ENCODE measurements at regions not wholly inside any gene's neighbourhood (a gene's known extent, or its start where the extent isn't known, plus 50 kb on each side); places are given as distances from the start of the nearest gene placed in this dataset.

- Histone ChIP-seq H3K4me3 (no peak overlapping the region), H3K27ac (peak overlapping the region in 3 of 8 donors; percentile 9 to 39 (median 32)), H3K4me1 (no peaks in the 10 kb centered on the region), H3K9me3 (no peaks in the 10 kb centered on the region), H3K27me3 (replicated peaks in 1 of 7) (peaks cover 0 to 15% (median 0%) of the 10 kb centered on the region in 7 donors), H3K36me3 (no peaks in the 10 kb centered on the region)
- TF ChIP-seq CTCF (IDR thresholded peaks at IDR 0.05 in 8 of 11, conservative IDR thresholded peaks at IDR 0.05 in 3 of 11) (no peak), POLR2A (IDR thresholded peaks at IDR 0.05) (no peak), POLR2AphosphoS5 (IDR thresholded peaks at IDR 0.05) (no peak)
- intact Hi-C loops (cut with DNase I; ENCODE audit: low total_unique reads): no loop called here
- WGBS, 5 donors: 69 to 79% (median 70%) methylated on average over 5 of the region's 5 CpGs
- no peak for DNase-seq
Measured at GRCh38 chr20:59378966-59379365, 78.6 kb downstream of the EDN3 start.

- no peak overlapping the region for H3K4me3 ChIP-seq
- 64 to 72% (median 70%) methylated on average over 7 to 8 of the region's 8 CpGs for WGBS, 5 donors
Measured at GRCh38 chr20:59381689-59382088, 81.3 kb downstream of the EDN3 start.

GRCh38 chr20:59382157-59382725 lies 81.8 kb downstream of the EDN3 start:
- 86 to 89% (median 89%) methylated on average over 18 to 19 of the region's 19 CpGs for WGBS, 5 donors
- H3K27me3 ChIP-seq (replicated peaks in 1 of 7): peaks cover 0 to 15% (median 0%) of the 10 kb centered on the region in 7 donors
- H3K4me3 ChIP-seq: no peak overlapping the region
- no peaks in the 10 kb centered on the region for H3K36me3 ChIP-seq
- no peak overlapping the region for H3K27ac ChIP-seq
- H3K4me1 ChIP-seq: peaks cover 0 to 13% (median 4%) of the 10 kb centered on the region in 6 donors
- no peak for DNase-seq
- no peaks in the 10 kb centered on the region for H3K9me3 ChIP-seq
- intact Hi-C loops (cut with DNase I; ENCODE audit: low total_unique reads): no loop called here
- TF ChIP-seq POLR2A (IDR thresholded peaks at IDR 0.05) (no peak), POLR2AphosphoS5 (IDR thresholded peaks at IDR 0.05) (no peak), CTCF (IDR thresholded peaks at IDR 0.05 in 8 of 11, conservative IDR thresholded peaks at IDR 0.05 in 3 of 11) (no peak)

More at GRCh38 chr20:59381689-59382088, 81.3 kb downstream of the EDN3 start:
- Histone ChIP-seq H3K27me3 (replicated peaks in 1 of 7) (peaks cover 0 to 15% (median 0%) of the 10 kb centered on the region in 7 donors), H3K36me3 (no peaks in the 10 kb centered on the region), H3K9me3 (no peaks in the 10 kb centered on the region), H3K4me1 (peaks cover 0 to 13% (median 4%) of the 10 kb centered on the region in 6 donors), H3K27ac (no peak overlapping the region)
- TF ChIP-seq CTCF (IDR thresholded peaks at IDR 0.05 in 8 of 11, conservative IDR thresholded peaks at IDR 0.05 in 3 of 11) (no peak), POLR2A (IDR thresholded peaks at IDR 0.05) (no peak), POLR2AphosphoS5 (IDR thresholded peaks at IDR 0.05) (no peak)
- DNase-seq: no peak
- intact Hi-C loops (cut with DNase I; ENCODE audit: low total_unique reads): no loop called here

- H3K4me3 ChIP-seq: no peak overlapping the region
- peaks cover 0 to 15% (median 0%) of the 10 kb centered on the region in 7 donors for H3K27me3 ChIP-seq (replicated peaks in 1 of 7)
- H3K36me3 ChIP-seq: no peaks in the 10 kb centered on the region
- H3K4me1 ChIP-seq: peaks cover 0 to 13% (median 4%) of the 10 kb centered on the region in 6 donors
- H3K9me3 ChIP-seq: no peaks in the 10 kb centered on the region
- intact Hi-C loops (cut with DNase I; ENCODE audit: low total_unique reads): no loop called here
- no peak overlapping the region for H3K27ac ChIP-seq
- TF ChIP-seq CTCF (IDR thresholded peaks at IDR 0.05 in 8 of 11, conservative IDR thresholded peaks at IDR 0.05 in 3 of 11): no peak
- 68 to 88% (median 78%) methylated on average over 10 of the region's 10 CpGs for WGBS, 5 donors
- DNase-seq: no peak
Measured at GRCh38 chr20:59382907-59383306, 82.5 kb downstream of the EDN3 start.
